ENCODE measurements at regions not wholly inside any gene's neighbourhood (a gene's known extent, or its start where the extent isn't known, plus 50 kb on each side); places are given as distances from the start of the nearest gene placed in this dataset.

- H3K27me3 Mint-ChIP-seq (ENCODE audit: low read depth), result no peaks in the 10 kb centered on the region
- H3K9me3 ChIP-seq (ENCODE audit: control insufficient read depth, low read depth, low read length), result no peaks in the 10 kb centered on the region
- no peak overlapping the region for H3K9ac ChIP-seq (ENCODE audit: extremely low read depth, insufficient read length, low read length)
- no peak overlapping the region for H3K4ac ChIP-seq (ENCODE audit: low read depth, low read length)
- H2BK20ac ChIP-seq (ENCODE audit: low read depth, low read length, poor library complexity, severe bottlenecking), result no peak overlapping the region
- H4K20me1 ChIP-seq (ENCODE audit: control insufficient read depth, insufficient read depth, insufficient read length), result no peaks in the 10 kb centered on the region
- H3K56ac ChIP-seq (ENCODE audit: insufficient read length, low read depth, low read length), result no peak overlapping the region
- H2BK120ac ChIP-seq (ENCODE audit: low read depth, low read length, poor library complexity, severe bottlenecking), result no peak overlapping the region
- 0 out of 4 replicates have a peak, but pooled peaks cover 0 to 3% of the 10 kb centered on the region in 2 experiments for H3K4me1 Mint-ChIP-seq
- H3K4me1 ChIP-seq (ENCODE audit: insufficient read depth, low read length), result no peaks in the 10 kb centered on the region
- H3K9me3 Mint-ChIP-seq, result peaks cover 0 to 4% of the 10 kb centered on the region in 2 experiments; a peak in 1 of 5 replicates
- no peak overlapping the region for H3K27ac Mint-ChIP-seq
- DNase-seq, result no peak
- no CpG with 5 or more reads among the region's 4 CpGs for WGBS (ENCODE audit: extremely low coverage, insufficient read length, low lambda C conversion rate)
- H3K18ac ChIP-seq (ENCODE audit: insufficient read length, low read depth, low read length), result no peak overlapping the region
- H3K36me3 Mint-ChIP-seq (ENCODE audit: insufficient read depth in 1 of 3, low read depth in 3 of 3), result no peaks in the 10 kb centered on the region
- H3K4me3 Mint-ChIP-seq, result no peak overlapping the region
- no peak overlapping the region for H4K8ac ChIP-seq (replicated peaks; ENCODE audit: insufficient read length, low read depth, low read length)
- H4K5ac ChIP-seq (ENCODE audit: insufficient read length, low read depth, low read length), result no peak overlapping the region
- no peak overlapping the region for H3K4me2 ChIP-seq (ENCODE audit: insufficient read depth, insufficient read length, low read length)
- no peak overlapping the region for H2BK15ac ChIP-seq (ENCODE audit: low read depth, low read length)
- no peak for TF ChIP-seq CTCF (conservative IDR thresholded peaks at IDR 0.05)
- H3K27ac ChIP-seq (ENCODE audit: insufficient read length, low read depth, low read length), result no peak overlapping the region
- no peak overlapping the region for H3T11ph ChIP-seq (ENCODE audit: low read length)
- no peak overlapping the region for H2BK5ac ChIP-seq (ENCODE audit: insufficient read length, low read length)
- no peak overlapping the region for H4K91ac ChIP-seq (ENCODE audit: insufficient read length, low read depth, low read length)
- no peaks in the 10 kb centered on the region for H3K23me2 ChIP-seq (ENCODE audit: insufficient read length, low read depth, low read length, poor library complexity, severe bottlenecking)
- no peak overlapping the region for H2BK12ac ChIP-seq (ENCODE audit: insufficient read length, low read depth, low read length)
- H3K14ac ChIP-seq (ENCODE audit: insufficient read depth, low read length), result no peak overlapping the region
- no peaks in the 10 kb centered on the region for H3K79me1 ChIP-seq (ENCODE audit: insufficient read depth, low read depth, low read length, poor library complexity, severe bottlenecking)
- H3K27me3 ChIP-seq (ENCODE audit: insufficient read depth, low read length), result no peaks in the 10 kb centered on the region; the same call in 1 of the 2 replicates
- no peak overlapping the region for H3K23ac ChIP-seq (ENCODE audit: insufficient read length, low read depth, low read length)
- H2AK5ac ChIP-seq (ENCODE audit: insufficient read length, low read length), result no peak overlapping the region
- H3K79me2 ChIP-seq (ENCODE audit: insufficient read depth, low read length), result no peaks in the 10 kb centered on the region
- H2AFZ ChIP-seq (ENCODE audit: low read length), result no peak overlapping the region
Observed at GRCh38 chr2:173523497-173523896, 168.8 kb downstream of the CDCA7 start.
